D721Med (cell line): ENCODE measurements at regions not wholly inside any gene's neighbourhood (a gene's known extent, or its start where the extent isn't known, plus 50 kb on each side); places are given as distances from the start of the nearest gene placed in this dataset.

Experiments
- DNase-seq: peaks from one replicate; pipeline ENCODE4 v3.0.0; 2011; ENCODE audit warnings: low spot score; ENCODE audit not compliant: insufficient read length
- FAIRE-seq: peaks from 2 replicates; lab custom pipeline; 2011; peaks lifted over from hg19 to GRCh38; lab: Jason Lieb, UNC
- CTCF ChIP-seq: IDR thresholded peaks from 2 replicates; pipeline ENCODE4 v1.5.1; 2012; ENCODE audit warnings: mild to moderate bottlenecking, control low read depth; ENCODE audit not compliant: insufficient read depth; ENCODE audit errors: missing control alignments

- DNase-seq: no peak
These were observed 145.5 kb upstream of the IGF1 start for GRCh38 chr12:102625819-102626218.

GRCh38 chr12:102622618-102623017, 142.3 kb upstream of the IGF1 start:
- DNase-seq (no peak), FAIRE-seq (no peak)
- TF ChIP-seq CTCF: no peak

More at GRCh38 chr12:102625819-102626218, 145.5 kb upstream of the IGF1 start:
- no peak for FAIRE-seq
- TF ChIP-seq CTCF: no peak

- no peak for TF ChIP-seq CTCF
- FAIRE-seq (no peak), DNase-seq (no peak)
These were observed 138.0 kb upstream of the IGF1 start for GRCh38 chr12:102618197-102618877.

GRCh38 chr12:102616692-102617091, 136.3 kb upstream of the IGF1 start:
- TF ChIP-seq CTCF: no peak
- FAIRE-seq: no peak

GRCh38 chr12:102611995-102612394, 131.6 kb upstream of the IGF1 start:
- no peak for FAIRE-seq

More at GRCh38 chr12:102616692-102617091, 136.3 kb upstream of the IGF1 start:
- DNase-seq: no peak

GRCh38 chr12:102609996-102610395, 129.6 kb upstream of the IGF1 start:
- DNase-seq (no peak), FAIRE-seq (no peak)
- TF ChIP-seq CTCF: no peak

More at GRCh38 chr12:102611995-102612394, 131.6 kb upstream of the IGF1 start:
- DNase-seq: no peak
- no peak for TF ChIP-seq CTCF

GRCh38 chr12:102603021-102603420, 122.7 kb upstream of the IGF1 start:
- no peak for FAIRE-seq
- no peak for DNase-seq
- no peak for TF ChIP-seq CTCF
